Fibroblast of villous mesenchyme (primary cell): ENCODE measurements at regions not wholly inside any gene's neighbourhood (a gene's known extent, or its start where the extent isn't known, plus 50 kb on each side); places are given as distances from the start of the nearest gene placed in this dataset.
A peak's percentile ranks its signal among the peaks of the same experiment; 100 is the strongest.

Experiments
- DNase-seq: peaks from one replicate; pipeline ENCODE4 v3.0.0-alpha.2; 2010; ENCODE audit warnings: low read depth
- H3K4me3 ChIP-seq: 2 replicates; pipeline ENCODE4 v1.5.1; 2011; ENCODE audit warnings: low read depth, mild to moderate bottlenecking, low read length
- TF ChIP-seq, protein P1 (sequence below): IDR thresholded peaks from 2 replicates; pipeline ENCODE4 v1.5.1; 2012; ENCODE audit warnings: low read depth, mild to moderate bottlenecking, low read length; ENCODE audit not compliant: insufficient read depth

DNA sequence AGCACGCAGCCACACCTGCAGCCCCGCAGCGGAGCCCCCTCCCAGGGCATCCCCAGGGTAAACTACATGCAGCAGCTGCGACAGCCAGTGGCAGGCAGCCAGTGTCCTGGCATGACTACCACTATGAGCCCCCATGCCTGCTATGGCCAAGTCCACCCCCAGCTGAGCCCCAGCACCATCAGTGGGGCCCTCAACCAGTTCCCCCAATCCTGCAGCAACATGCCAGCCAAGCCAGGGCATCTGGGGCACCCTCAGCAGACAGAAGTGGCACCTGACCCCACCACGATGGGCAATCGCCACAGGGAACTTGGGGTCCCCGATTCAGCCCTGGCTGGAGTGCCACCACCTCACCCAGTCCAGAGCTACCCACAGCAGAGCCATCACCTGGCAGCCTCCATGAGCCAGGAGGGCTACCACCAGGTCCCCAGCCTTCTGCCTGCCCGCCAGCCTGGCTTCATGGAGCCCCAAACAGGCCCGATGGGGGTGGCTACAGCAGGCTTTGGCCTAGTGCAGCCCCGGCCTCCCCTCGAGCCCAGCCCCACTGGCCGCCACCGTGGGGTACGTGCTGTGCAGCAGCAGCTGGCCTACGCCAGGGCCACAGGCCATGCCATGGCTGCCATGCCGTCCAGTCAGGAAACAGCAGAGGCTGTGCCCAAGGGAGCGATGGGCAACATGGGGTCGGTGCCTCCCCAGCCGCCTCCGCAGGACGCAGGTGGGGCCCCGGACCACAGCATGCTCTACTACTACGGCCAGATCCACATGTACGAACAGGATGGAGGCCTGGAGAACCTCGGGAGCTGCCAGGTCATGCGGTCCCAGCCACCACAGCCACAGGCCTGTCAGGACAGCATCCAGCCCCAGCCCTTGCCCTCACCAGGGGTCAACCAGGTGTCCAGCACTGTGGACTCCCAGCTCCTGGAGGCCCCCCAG, 254.1 kb downstream of the GLI2 start:
- no peak for DNase-seq
- H3K4me3 ChIP-seq: no peak overlapping the region
- TF ChIP-seq, protein P1, sequence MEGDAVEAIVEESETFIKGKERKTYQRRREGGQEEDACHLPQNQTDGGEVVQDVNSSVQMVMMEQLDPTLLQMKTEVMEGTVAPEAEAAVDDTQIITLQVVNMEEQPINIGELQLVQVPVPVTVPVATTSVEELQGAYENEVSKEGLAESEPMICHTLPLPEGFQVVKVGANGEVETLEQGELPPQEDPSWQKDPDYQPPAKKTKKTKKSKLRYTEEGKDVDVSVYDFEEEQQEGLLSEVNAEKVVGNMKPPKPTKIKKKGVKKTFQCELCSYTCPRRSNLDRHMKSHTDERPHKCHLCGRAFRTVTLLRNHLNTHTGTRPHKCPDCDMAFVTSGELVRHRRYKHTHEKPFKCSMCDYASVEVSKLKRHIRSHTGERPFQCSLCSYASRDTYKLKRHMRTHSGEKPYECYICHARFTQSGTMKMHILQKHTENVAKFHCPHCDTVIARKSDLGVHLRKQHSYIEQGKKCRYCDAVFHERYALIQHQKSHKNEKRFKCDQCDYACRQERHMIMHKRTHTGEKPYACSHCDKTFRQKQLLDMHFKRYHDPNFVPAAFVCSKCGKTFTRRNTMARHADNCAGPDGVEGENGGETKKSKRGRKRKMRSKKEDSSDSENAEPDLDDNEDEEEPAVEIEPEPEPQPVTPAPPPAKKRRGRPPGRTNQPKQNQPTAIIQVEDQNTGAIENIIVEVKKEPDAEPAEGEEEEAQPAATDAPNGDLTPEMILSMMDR: no peak

DNA sequence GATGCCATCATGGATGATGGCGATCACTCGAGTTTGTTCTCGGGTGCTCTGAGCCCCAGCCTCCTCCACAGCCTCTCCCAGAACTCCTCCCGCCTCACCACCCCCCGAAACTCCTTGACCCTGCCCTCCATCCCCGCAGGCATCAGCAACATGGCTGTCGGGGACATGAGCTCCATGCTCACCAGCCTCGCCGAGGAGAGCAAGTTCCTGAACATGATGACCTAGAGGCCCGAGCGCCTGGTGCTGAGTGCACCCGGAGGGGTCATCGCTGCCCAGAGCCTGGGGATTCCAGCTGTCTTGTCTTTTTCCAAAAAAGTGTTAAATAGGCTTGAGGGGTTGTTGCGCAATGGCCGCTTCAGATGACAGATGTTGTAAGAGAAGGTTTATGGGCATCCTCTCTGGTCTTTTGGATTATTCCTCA, 254.8 kb downstream of the GLI2 start:
- no peak overlapping the region for H3K4me3 ChIP-seq
- DNase-seq: peak; percentile 54
- TF ChIP-seq, protein P1: no peak

DNA sequence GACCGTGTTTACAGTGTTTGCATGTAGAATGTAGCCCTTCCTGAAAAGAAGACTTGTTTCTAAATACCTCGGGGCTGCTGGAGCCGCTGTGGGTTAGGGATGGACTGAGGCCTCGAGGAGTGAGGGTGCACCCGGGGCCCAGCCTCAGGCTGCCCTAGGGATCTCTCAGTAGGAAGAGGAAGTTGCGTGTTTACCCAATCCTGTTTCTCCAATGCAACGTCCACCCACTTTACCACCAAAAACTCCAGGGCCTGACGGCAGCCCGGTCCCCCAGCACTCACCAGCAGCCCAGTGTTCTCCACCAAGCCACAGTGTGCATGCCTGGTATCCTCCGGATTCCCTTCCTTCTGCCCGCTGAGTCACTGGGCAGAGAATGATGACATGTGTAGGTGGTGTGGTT, 255.8 kb downstream of the GLI2 start:
- TF ChIP-seq, protein P1: no peak
- DNase-seq: no peak
- H3K4me3 ChIP-seq: no peak overlapping the region

DNA sequence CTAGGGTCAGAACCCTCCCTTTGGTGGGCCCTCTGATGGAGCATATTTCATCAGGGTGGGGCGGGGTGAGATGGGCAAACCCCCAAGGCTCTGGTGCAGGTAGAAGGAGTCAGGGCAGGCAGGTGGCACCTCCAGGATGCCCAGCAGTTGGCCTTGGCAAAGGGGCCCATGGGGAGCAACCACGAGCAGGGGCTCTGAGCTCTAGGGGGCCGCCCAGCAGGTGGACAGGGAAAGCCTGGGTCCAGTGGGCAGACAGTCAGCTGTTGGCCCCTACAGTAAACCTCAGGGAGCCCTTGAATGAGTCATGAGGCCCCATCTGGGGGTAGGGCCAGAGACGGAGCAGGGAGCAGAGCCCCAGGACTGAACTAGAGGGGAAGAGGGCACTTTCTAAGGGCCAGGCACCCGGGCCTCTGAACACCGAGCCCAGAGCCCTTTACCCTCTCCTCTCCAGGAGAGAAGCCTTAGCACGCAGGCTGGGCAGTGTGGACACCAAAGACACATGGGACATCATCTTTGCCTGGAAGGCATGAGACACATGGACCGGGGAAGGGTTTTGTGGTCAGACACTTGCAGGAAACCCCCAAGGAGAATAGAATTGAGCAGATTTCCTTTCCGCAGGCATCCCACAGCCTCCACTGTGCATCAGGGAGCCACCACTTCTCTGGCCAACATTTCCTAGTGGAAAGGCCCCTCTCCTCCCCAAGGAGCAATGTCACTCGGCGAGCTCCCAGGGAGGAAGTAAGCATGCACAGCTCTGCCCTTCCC, 257.3 kb downstream of the GLI2 start:
- no peak for DNase-seq
- no peak overlapping the region for H3K4me3 ChIP-seq
- TF ChIP-seq, protein P1: no peak

DNA sequence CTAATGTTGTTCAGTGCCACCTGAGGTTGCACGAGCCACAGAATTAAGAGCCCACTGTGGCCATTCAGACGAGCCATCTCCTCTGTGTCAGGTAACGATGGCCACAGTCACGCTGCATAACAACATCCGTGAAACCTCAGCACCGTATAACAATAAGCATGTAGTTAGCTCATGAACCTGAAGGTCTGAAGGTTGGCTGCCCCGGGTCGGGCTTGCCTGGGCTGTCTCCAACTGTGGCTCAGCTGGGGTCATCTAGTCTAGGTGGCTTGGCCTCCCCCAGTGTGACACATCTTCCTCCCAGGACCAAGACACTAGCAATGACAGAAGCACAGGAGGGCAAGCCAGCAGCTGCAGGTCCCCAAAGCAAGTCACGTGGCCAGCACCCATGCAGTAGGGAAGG, 258.0 kb downstream of the GLI2 start:
- no peak for DNase-seq
- TF ChIP-seq, protein P1: no peak
- H3K4me3 ChIP-seq: no peak overlapping the region

DNA sequence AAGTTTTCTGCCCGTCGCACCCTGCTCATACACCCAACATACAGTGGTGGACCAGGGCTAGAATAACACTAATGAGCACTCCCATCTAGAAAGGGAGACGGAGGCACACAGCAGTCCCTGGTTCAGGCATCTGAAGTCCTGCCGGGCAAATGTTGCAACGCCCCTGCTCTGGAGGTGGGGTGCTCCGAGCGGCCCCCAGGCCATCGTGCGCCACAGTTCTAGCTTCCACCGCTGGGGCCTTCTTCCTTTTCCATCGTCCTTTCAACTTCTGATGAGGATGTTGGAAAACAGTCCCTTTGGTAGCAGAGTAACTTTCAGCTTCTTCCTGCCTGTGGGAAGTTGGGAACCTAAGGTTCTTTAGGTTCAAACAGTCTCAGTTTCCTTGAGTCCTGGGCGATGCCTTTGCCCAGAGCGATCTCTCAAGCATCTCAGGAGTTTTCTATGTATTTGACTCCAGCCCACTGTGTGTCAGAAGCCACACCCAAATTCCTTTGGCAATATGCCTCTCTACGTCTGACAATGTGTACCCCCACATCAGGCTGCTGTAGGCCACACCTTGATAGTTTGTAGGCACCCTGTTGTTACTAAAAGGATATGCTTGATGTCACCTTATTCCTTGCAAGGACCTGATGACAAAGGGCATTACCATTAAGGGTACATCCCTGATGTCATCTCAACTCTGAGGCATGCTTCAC, 258.8 kb downstream of the GLI2 start:
- no peak for DNase-seq
- no peak overlapping the region for H3K4me3 ChIP-seq
- TF ChIP-seq, protein P1: no peak
